ENCODE measurements at regions not wholly inside any gene's neighbourhood (a gene's known extent, or its start where the extent isn't known, plus 50 kb on each side); places are given as distances from the start of the nearest gene placed in this dataset.

DNA sequence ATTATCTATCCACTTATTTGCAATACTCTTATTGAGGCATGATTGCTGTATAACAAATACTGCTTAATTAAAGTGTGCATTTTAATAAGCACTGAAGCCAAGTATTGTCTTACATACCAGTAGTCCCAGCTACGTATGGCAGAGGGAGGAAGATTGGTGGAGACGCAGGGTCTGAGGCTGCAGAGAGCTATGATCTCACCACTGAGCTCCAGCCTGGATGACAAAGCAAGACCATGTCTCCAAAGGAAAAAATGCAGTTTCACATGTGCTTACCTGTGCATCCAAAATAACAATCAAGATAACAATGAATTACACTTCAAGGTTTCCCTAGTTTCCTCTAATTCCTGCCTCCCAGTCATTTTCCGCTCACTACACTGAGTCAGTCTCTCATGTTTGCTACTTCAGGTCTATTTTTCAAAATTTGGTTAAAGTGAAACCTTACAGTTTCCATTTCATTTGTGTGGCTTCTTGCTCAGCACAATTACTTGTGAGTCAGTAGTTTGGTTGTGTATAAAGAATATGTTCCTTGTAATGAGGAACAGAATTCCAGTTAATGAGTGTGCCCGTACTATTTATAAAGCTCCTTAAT lies 1250.1 kb downstream of the TMEM121 start:
- Histone ChIP-seq H3K27ac (ENCODE audit: low read depth in 1 of 2, low read length in 1 of 2) (no peak overlapping the region), H3K9me3 (ENCODE audit: control insufficient read depth in 4 of 4, insufficient read depth in 3 of 4, low read length in 3 of 4) (peaks cover 0 to 12% (median 2%) of the 10 kb centered on the region in 4 donors), H3K4me3 (no peak overlapping the region), H3K36me3 (ENCODE audit: control insufficient read depth in 4 of 4, insufficient read depth in 4 of 4, low read length in 4 of 4) (no peaks in the 10 kb centered on the region), H3K4me1 (ENCODE audit: control insufficient read depth in 5 of 5, insufficient read depth in 5 of 5, low read length in 5 of 5) (no peaks in the 10 kb centered on the region), H3K9ac (ENCODE audit: insufficient read depth in 1 of 2, low read length in 2 of 2) (no peak overlapping the region), H3K27me3 (ENCODE audit: control insufficient read depth in 3 of 3, insufficient read depth in 3 of 3, low read length in 2 of 3) (no peaks in the 10 kb centered on the region)
- WGBS, 2 donors: 71 to 80% methylated on average over 4 of the region's 4 CpGs
- TF ChIP-seq, protein P1, sequence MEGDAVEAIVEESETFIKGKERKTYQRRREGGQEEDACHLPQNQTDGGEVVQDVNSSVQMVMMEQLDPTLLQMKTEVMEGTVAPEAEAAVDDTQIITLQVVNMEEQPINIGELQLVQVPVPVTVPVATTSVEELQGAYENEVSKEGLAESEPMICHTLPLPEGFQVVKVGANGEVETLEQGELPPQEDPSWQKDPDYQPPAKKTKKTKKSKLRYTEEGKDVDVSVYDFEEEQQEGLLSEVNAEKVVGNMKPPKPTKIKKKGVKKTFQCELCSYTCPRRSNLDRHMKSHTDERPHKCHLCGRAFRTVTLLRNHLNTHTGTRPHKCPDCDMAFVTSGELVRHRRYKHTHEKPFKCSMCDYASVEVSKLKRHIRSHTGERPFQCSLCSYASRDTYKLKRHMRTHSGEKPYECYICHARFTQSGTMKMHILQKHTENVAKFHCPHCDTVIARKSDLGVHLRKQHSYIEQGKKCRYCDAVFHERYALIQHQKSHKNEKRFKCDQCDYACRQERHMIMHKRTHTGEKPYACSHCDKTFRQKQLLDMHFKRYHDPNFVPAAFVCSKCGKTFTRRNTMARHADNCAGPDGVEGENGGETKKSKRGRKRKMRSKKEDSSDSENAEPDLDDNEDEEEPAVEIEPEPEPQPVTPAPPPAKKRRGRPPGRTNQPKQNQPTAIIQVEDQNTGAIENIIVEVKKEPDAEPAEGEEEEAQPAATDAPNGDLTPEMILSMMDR (IDR thresholded peaks at IDR 0.05; ENCODE audit: control extremely low read depth, extremely low read depth): no peak
- no peak for ATAC-seq (ENCODE audit: insufficient read depth, low FRiP score)
- DNase-seq: no peak

DNA sequence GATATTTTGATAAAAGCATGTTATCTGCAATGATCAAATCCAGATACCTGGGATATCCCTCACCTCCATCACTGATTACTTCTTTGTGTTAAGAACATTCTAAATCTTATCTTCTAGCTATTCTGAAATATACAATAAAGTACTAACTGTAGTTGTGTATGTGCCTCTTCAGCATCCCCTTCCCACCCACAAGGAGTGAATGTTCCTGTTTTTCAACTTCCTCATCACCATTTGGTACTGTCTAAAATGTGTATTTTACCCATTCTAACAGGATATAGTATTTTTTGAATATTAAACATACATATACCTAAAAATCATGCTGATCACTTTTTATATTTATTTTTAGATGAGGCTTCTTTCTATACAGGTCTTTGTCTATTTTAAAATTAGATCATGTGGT lies 1252.6 kb downstream of the TMEM121 start:
- H3K4me3 ChIP-seq: no peak overlapping the region
- H3K27ac ChIP-seq (ENCODE audit: low read depth in 1 of 2, low read length in 1 of 2): no peak overlapping the region
- TF ChIP-seq, protein P1 (IDR thresholded peaks at IDR 0.05; ENCODE audit: control extremely low read depth, extremely low read depth): no peak
- no peaks in the 10 kb centered on the region for H3K4me1 ChIP-seq (ENCODE audit: control insufficient read depth in 5 of 5, insufficient read depth in 5 of 5, low read length in 5 of 5)
- H3K9me3 ChIP-seq (ENCODE audit: control insufficient read depth in 4 of 4, insufficient read depth in 3 of 4, low read length in 3 of 4): peaks cover 0 to 12% (median 1%) of the 10 kb centered on the region in 4 donors
- no peak overlapping the region for H3K9ac ChIP-seq (ENCODE audit: insufficient read depth in 1 of 2, low read length in 2 of 2)
- ATAC-seq (ENCODE audit: insufficient read depth, low FRiP score): no peak
- no peak for DNase-seq
- H3K27me3 ChIP-seq (ENCODE audit: control insufficient read depth in 3 of 3, insufficient read depth in 3 of 3, low read length in 2 of 3): no peaks in the 10 kb centered on the region
- no peaks in the 10 kb centered on the region for H3K36me3 ChIP-seq (ENCODE audit: control insufficient read depth in 4 of 4, insufficient read depth in 4 of 4, low read length in 4 of 4)

DNA sequence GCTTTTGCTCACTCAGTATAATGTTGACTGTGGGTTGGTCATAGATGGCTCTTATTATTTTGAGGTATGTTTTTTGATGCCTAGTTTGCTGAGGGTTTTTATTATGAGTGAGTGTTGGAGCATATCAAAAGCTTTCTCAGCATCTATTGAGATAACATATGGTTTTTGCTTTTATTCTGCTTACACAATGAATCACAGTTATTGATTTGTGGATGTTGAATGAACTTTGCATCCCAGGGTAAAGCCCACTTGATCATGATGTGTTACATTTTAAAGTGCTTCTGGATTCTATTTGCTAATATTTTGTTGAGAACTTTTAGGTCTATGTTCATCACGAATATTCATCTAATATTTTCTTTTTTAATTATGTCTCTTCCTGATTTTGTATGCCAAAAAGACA lies 1260.3 kb downstream of the TMEM121 start:
- TF ChIP-seq, protein P1 (IDR thresholded peaks at IDR 0.05; ENCODE audit: control extremely low read depth, extremely low read depth): no peak
- Histone ChIP-seq H3K36me3 (ENCODE audit: control insufficient read depth in 4 of 4, insufficient read depth in 4 of 4, low read length in 4 of 4) (no peaks in the 10 kb centered on the region), H3K27ac (ENCODE audit: low read depth in 1 of 2, low read length in 1 of 2) (no peak overlapping the region), H3K9me3 (ENCODE audit: control insufficient read depth in 4 of 4, insufficient read depth in 3 of 4, low read length in 3 of 4) (peaks cover 0 to 10% (median 0%) of the 10 kb centered on the region in 4 donors), H3K4me1 (ENCODE audit: control insufficient read depth in 5 of 5, insufficient read depth in 5 of 5, low read length in 5 of 5) (no peaks in the 10 kb centered on the region), H3K4me3 (no peak overlapping the region), H3K27me3 (ENCODE audit: control insufficient read depth in 3 of 3, insufficient read depth in 3 of 3, low read length in 2 of 3) (no peaks in the 10 kb centered on the region), H3K9ac (ENCODE audit: insufficient read depth in 1 of 2, low read length in 2 of 2) (no peak overlapping the region)
- 27 to 47% methylated on average over 1 of the region's 1 CpG for WGBS, 2 donors
- ATAC-seq (ENCODE audit: insufficient read depth, low FRiP score) (no peak), DNase-seq (no peak)

DNA sequence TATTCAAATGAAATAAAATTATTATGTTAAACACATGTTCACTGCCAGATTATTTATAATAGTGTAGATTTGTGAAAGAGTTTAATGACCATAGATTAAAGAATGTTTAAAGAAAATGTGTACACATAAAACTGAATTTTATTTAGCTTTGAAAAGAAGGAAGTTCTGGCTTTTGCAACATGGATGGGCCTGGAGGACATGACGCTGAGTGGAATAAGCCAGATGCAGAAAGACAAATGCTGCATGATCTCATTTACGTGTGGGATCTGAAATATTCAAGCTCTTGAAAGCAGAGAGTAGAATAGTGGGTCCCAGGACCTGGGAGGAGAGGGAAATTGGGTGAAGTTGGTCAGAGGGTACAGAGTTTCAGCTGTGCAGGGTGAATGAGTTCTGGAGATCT lies 1261.2 kb downstream of the TMEM121 start:
- H3K27me3 ChIP-seq (ENCODE audit: control insufficient read depth in 3 of 3, insufficient read depth in 3 of 3, low read length in 2 of 3): no peaks in the 10 kb centered on the region
- no peak overlapping the region for H3K4me3 ChIP-seq
- peaks cover 0 to 10% (median 0%) of the 10 kb centered on the region in 4 donors for H3K9me3 ChIP-seq (ENCODE audit: control insufficient read depth in 4 of 4, insufficient read depth in 3 of 4, low read length in 3 of 4)
- no peaks in the 10 kb centered on the region for H3K4me1 ChIP-seq (ENCODE audit: control insufficient read depth in 5 of 5, insufficient read depth in 5 of 5, low read length in 5 of 5)
- no peaks in the 10 kb centered on the region for H3K36me3 ChIP-seq (ENCODE audit: control insufficient read depth in 4 of 4, insufficient read depth in 4 of 4, low read length in 4 of 4)
- WGBS, 2 donors: 22 to 44% methylated on average over 2 of the region's 2 CpGs
- TF ChIP-seq, protein P1 (IDR thresholded peaks at IDR 0.05; ENCODE audit: control extremely low read depth, extremely low read depth): no peak
- DNase-seq: no peak
- H3K27ac ChIP-seq (ENCODE audit: low read depth in 1 of 2, low read length in 1 of 2): no peak overlapping the region
- H3K9ac ChIP-seq (ENCODE audit: insufficient read depth in 1 of 2, low read length in 2 of 2): no peak overlapping the region
- no peak for ATAC-seq (ENCODE audit: insufficient read depth, low FRiP score)
